H1 (cell line): ENCODE measurements at regions not wholly inside any gene's neighbourhood (a gene's known extent, or its start where the extent isn't known, plus 50 kb on each side); places are given as distances from the start of the nearest gene placed in this dataset.

Source experiments
- CTCF ChIA-PET: fragments of 300-600 bp; sonication (Branson Sonifier 250); formaldehyde crosslinking; loops from one replicate; lab custom pipeline; 2021; ENCODE audit not compliant: partially characterized antibody; lab: Charles Lee
- POLR2A ChIA-PET: fragments of 300-600 bp; sonication (Branson Sonifier 250); formaldehyde crosslinking; loops from one replicate; lab custom pipeline; 2021; ENCODE audit warnings: inconsistent platforms; ENCODE audit not compliant: partially characterized antibody; lab: Charles Lee
- DNase-seq, 2 experiments: peaks; one replicate each; pipeline versions ENCODE4 v3.0.0 to v3.0.0-alpha.2; 2010 to 2022; ENCODE audit warnings: low spot score in 2 of 2, low read depth in 1 of 2, mixed read lengths in 1 of 2
- FAIRE-seq: peaks from 2 replicates; lab custom pipeline; 2011; peaks lifted over from hg19 to GRCh38; lab: Jason Lieb, UNC
- H2AFZ ChIP-seq: 2 replicates; pipeline ENCODE4 v1.8.1; 2012; ENCODE audit warnings: low read length, inconsistent platforms
- H2AK5ac ChIP-seq: 2 replicates; pipeline ENCODE4 v1.6.1; 2013; ENCODE audit warnings: low read depth, low read length
- H2BK120ac ChIP-seq: replicated peaks from 2 replicates; pipeline ENCODE3; 2013; ENCODE audit warnings: low read depth, low read length, inconsistent platforms
- H2BK12ac ChIP-seq: 2 replicates; pipeline ENCODE4 v1.6.1; 2013; ENCODE audit warnings: low read depth, low read length
- H2BK15ac ChIP-seq: 2 replicates; pipeline ENCODE4 v1.6.1; 2013; ENCODE audit warnings: low read length
- H2BK20ac ChIP-seq: 2 replicates; pipeline ENCODE4 v1.6.1; 2013; ENCODE audit warnings: low read length
- H2BK5ac ChIP-seq: 2 replicates; pipeline ENCODE4 v1.6.1; 2013; ENCODE audit warnings: low read depth, low read length
- H3K14ac ChIP-seq: 2 replicates; pipeline ENCODE4 v1.6.1; 2013; ENCODE audit warnings: inconsistent platforms; ENCODE audit not compliant: insufficient read length
- H3K18ac ChIP-seq: 2 replicates; pipeline ENCODE4 v1.6.1; 2013; ENCODE audit warnings: low read length; ENCODE audit errors: extremely low read depth
- H3K23ac ChIP-seq: 2 replicates; pipeline ENCODE4 v1.6.1; 2013; ENCODE audit warnings: inconsistent platforms; ENCODE audit not compliant: insufficient read length
- H3K23me2 ChIP-seq: 2 replicates; pipeline ENCODE4 v1.6.1; 2013; ENCODE audit warnings: low read depth, low read length
- H3K27ac ChIP-seq: 2 replicates; pipeline ENCODE4 v1.6.1; 2011; ENCODE audit warnings: low read depth, low read length, inconsistent platforms
- H3K27me3 ChIP-seq, 4 experiments: replicated peaks in 1 of 4; 1 replicate in 1 of 4; 2 replicates in 3 of 4; pipeline versions ENCODE4 v1.6.1 to v1.8.1; 2011 to 2013; ENCODE audit warnings: low read length in 3 of 4, mild to moderate bottlenecking in 3 of 4, inconsistent platforms in 2 of 4, mixed read lengths in 2 of 4, moderate library complexity in 1 of 4; ENCODE audit not compliant: control insufficient read depth in 3 of 4, insufficient read depth in 3 of 4; ENCODE audit errors: extremely low read depth in 1 of 4
- H3K36me3 ChIP-seq, 4 experiments: 2 replicates each; pipeline versions ENCODE4 v1.6.1 to v1.8.1; 2011 to 2013; ENCODE audit warnings: mild to moderate bottlenecking in 4 of 4, low read length in 3 of 4, moderate library complexity in 2 of 4, control low read depth in 1 of 4, inconsistent platforms in 1 of 4; ENCODE audit not compliant: insufficient read depth in 4 of 4, control insufficient read depth in 2 of 4
- H3K4ac ChIP-seq: replicated peaks from 2 replicates; pipeline ENCODE3; 2013; ENCODE audit warnings: low read length, low read depth, mixed read lengths, inconsistent platforms; ENCODE audit not compliant: insufficient read length
- H3K4me1 ChIP-seq, 4 experiments: replicated peaks in 1 of 4; 1 replicate in 1 of 4; 2 replicates in 3 of 4; pipeline versions ENCODE4 v1.6.1 to v1.8.1; 2011 to 2013; ENCODE audit warnings: low read length in 3 of 4, inconsistent platforms in 2 of 4, mixed read lengths in 1 of 4; ENCODE audit not compliant: insufficient read depth in 4 of 4, control insufficient read depth in 3 of 4
- H3K4me2 ChIP-seq, 2 experiments: 2 replicates each; pipeline versions ENCODE4 v1.6.1 to v1.8.1; 2011 to 2013; ENCODE audit warnings: low read depth in 2 of 2, low read length in 2 of 2, control low read depth in 1 of 2, inconsistent platforms in 1 of 2, mild to moderate bottlenecking in 1 of 2; ENCODE audit not compliant: insufficient read depth in 1 of 2
- H3K4me3 ChIP-seq, 4 experiments: fragments of 200-600, 300-600 bp in 1 of 4; sonication (generic), shearing (Covaris generic), sonication (Bioruptor Twin) in 1 of 4; 2 replicates each; pipeline versions ENCODE4 v1.5.1 to v1.8.1; 2011 to 2016; ENCODE audit warnings: low read length in 4 of 4, low read depth in 3 of 4, control low read depth in 2 of 4, inconsistent platforms in 2 of 4, mild to moderate bottlenecking in 2 of 4, mixed read lengths in 1 of 4, moderate library complexity in 1 of 4; ENCODE audit not compliant: insufficient read depth in 2 of 4; ENCODE audit errors: extremely low read depth in 1 of 4
- H3K56ac ChIP-seq: replicated peaks from 2 replicates; pipeline ENCODE3; 2013; ENCODE audit warnings: low read depth, mild to moderate bottlenecking, mixed read lengths, low read length, inconsistent platforms; ENCODE audit not compliant: insufficient read length
- H3K79me1 ChIP-seq: 2 replicates; pipeline ENCODE4 v1.6.1; 2013; ENCODE audit warnings: low read depth, low read length, control low read depth
- H3K79me2 ChIP-seq, 2 experiments: 2 replicates each; pipeline versions ENCODE4 v1.6.1 to v1.8.1; 2012 to 2013; ENCODE audit warnings: low read length in 2 of 2, mild to moderate bottlenecking in 2 of 2, inconsistent platforms in 1 of 2; ENCODE audit not compliant: insufficient read depth in 2 of 2, control insufficient read depth in 1 of 2
- H3K9ac ChIP-seq, 4 experiments: replicated peaks in 1 of 4; 1 replicate in 1 of 4; 2 replicates in 3 of 4; pipeline versions ENCODE4 v1.6.1 to v1.8.1; 2011 to 2013; ENCODE audit warnings: low read depth in 3 of 4, low read length in 3 of 4, control low read depth in 2 of 4, mild to moderate bottlenecking in 2 of 4, moderate library complexity in 2 of 4, inconsistent platforms in 1 of 4; ENCODE audit errors: extremely low read depth in 1 of 4
- H3K9me3 ChIP-seq, 2 experiments: 2 replicates each; pipeline versions ENCODE4 v1.6.1 to v1.8.1; 2012 to 2013; ENCODE audit warnings: mild to moderate bottlenecking in 2 of 2, moderate library complexity in 2 of 2, control low read depth in 1 of 2, inconsistent platforms in 1 of 2, low read depth in 1 of 2, low read length in 1 of 2, mixed read lengths in 1 of 2; ENCODE audit not compliant: insufficient read depth in 2 of 2
- H4K20me1 ChIP-seq, 2 experiments: replicated peaks in 1 of 2; 2 replicates each; pipeline versions ENCODE3 to v1.8.1; 2011 to 2013; ENCODE audit warnings: inconsistent platforms in 2 of 2, low read length in 2 of 2, mild to moderate bottlenecking in 1 of 2; ENCODE audit not compliant: insufficient read depth in 2 of 2, control insufficient read depth in 1 of 2
- H4K5ac ChIP-seq: 2 replicates; pipeline ENCODE4 v1.6.1; 2013; ENCODE audit warnings: low read length, low read depth, mixed read lengths, inconsistent platforms; ENCODE audit not compliant: insufficient read length
- H4K8ac ChIP-seq: 2 replicates; pipeline ENCODE4 v1.8.0; 2013; ENCODE audit warnings: mild to moderate bottlenecking, moderate library complexity, low read length, inconsistent platforms; ENCODE audit not compliant: insufficient read depth; ENCODE audit errors: extremely low read depth
- H4K91ac ChIP-seq: replicated peaks from 2 replicates; pipeline ENCODE3; 2013; ENCODE audit warnings: low read length, mixed read lengths, inconsistent platforms; ENCODE audit not compliant: insufficient read length
- CTBP2 ChIP-seq: IDR thresholded peaks from 2 replicates; pipeline ENCODE4 v1.7.0; 2011; ENCODE audit warnings: borderline replicate concordance, mild to moderate bottlenecking, moderate library complexity, mixed read lengths, low read length; ENCODE audit not compliant: insufficient read depth, insufficient read length
- EGR1 ChIP-seq: IDR thresholded peaks from 2 replicates; pipeline ENCODE4 v1.6.1; 2011; ENCODE audit warnings: low read depth, low read length, borderline replicate concordance
- POU5F1 ChIP-seq: IDR thresholded peaks from 2 replicates; pipeline ENCODE4 v1.6.1; 2011; ENCODE audit warnings: low read depth, mild to moderate bottlenecking, low read length, moderate library complexity
- RAD21 ChIP-seq, 2 experiments: IDR thresholded peaks in 1 of 2; conservative IDR thresholded peaks in 1 of 2; 2 replicates each; pipeline ENCODE4 v1.6.1; 2011; ENCODE audit warnings: low read depth in 2 of 2, low read length in 2 of 2, improper control_type of control experiment in 1 of 2, inconsistent platforms in 1 of 2, mild to moderate bottlenecking in 1 of 2, moderate library complexity in 1 of 2
- SAP30 ChIP-seq: fragments of 300-600 bp; sonication (generic); IDR thresholded peaks from 2 replicates; pipeline ENCODE4 v1.7.1; 2012; ENCODE audit warnings: low read length, moderate library complexity, mild to moderate bottlenecking, inconsistent platforms; ENCODE audit not compliant: insufficient read depth, insufficient replicate concordance
- WGBS, 2 experiments: shearing (Covaris generic) in 1 of 2; methylation state at CpG; one replicate each; pipeline versions ENCODE4 v1.1.6 to v1.1.7; 2013 to 2015; ENCODE audit warnings: low lambda C conversion rate in 2 of 2, mixed read lengths in 2 of 2, inconsistent platforms in 1 of 2, low coverage in 1 of 2, missing lambda C conversion rate in 1 of 2; ENCODE audit not compliant: insufficient replicate concordance in 2 of 2, insufficient coverage in 1 of 2, insufficient read length in 1 of 2; ENCODE audit errors: extremely low coverage in 1 of 2, missing lambda C conversion rate in 1 of 2; 5-methylcytosine and 5-hydroxymethylcytosine counted together
- TF ChIP-seq, protein P1 (sequence below): IDR thresholded peaks from 2 replicates; pipeline ENCODE4 v1.6.1; 2012; ENCODE audit warnings: inconsistent platforms
- TF ChIP-seq, protein P2 (sequence below): IDR thresholded peaks from 2 replicates; pipeline ENCODE4 v1.6.1; 2011; ENCODE audit warnings: low read length, improper control_type of control experiment

- H3K14ac ChIP-seq = no peak overlapping the region
- H2AK5ac ChIP-seq = no peak overlapping the region
- CTCF ChIA-PET = interaction anchor here (2.2 to 2.9 kb wide), 2 partner anchors 11 to 12 kb away, joined by 10 to 24 read pairs; no protein-coding TSS in a partner anchor
- H2BK120ac ChIP-seq = no peak overlapping the region
- FAIRE-seq (no peak), DNase-seq (no peak)
- no peak overlapping the region for H3K4me2 ChIP-seq
- H2AFZ ChIP-seq = no peak overlapping the region
- H3K9me3 ChIP-seq = no peaks in the 10 kb centered on the region
- no peaks in the 10 kb centered on the region for H3K27me3 ChIP-seq
- no peak overlapping the region for H3K18ac ChIP-seq
- TF ChIP-seq, protein P1, sequence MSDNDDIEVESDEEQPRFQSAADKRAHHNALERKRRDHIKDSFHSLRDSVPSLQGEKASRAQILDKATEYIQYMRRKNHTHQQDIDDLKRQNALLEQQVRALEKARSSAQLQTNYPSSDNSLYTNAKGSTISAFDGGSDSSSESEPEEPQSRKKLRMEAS = no peak
- TF ChIP-seq CTBP2 (no peak), RAD21 (IDR thresholded peaks at IDR 0.05 in 1 of 2, conservative IDR thresholded peaks at IDR 0.05 in 1 of 2; ENCODE audit: low read depth in 2 of 2, low read length in 2 of 2) (no peak), SAP30 (no peak), POU5F1 (no peak), EGR1 (no peak)
- TF ChIP-seq, protein P2, sequence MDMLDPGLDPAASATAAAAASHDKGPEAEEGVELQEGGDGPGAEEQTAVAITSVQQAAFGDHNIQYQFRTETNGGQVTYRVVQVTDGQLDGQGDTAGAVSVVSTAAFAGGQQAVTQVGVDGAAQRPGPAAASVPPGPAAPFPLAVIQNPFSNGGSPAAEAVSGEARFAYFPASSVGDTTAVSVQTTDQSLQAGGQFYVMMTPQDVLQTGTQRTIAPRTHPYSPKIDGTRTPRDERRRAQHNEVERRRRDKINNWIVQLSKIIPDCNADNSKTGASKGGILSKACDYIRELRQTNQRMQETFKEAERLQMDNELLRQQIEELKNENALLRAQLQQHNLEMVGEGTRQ = no peak
- H3K79me2 ChIP-seq = no peaks in the 10 kb centered on the region
- WGBS, 2 experiments = 63% methylated on average over 3 of the region's 3 CpGs; no CpG with 5 or more reads in 1 of the 2 experiments
- H3K4ac ChIP-seq = no peak overlapping the region
- no peaks in the 10 kb centered on the region for H4K20me1 ChIP-seq
- no peaks in the 10 kb centered on the region for H3K36me3 ChIP-seq
- no peak overlapping the region for H2BK20ac ChIP-seq
- POLR2A ChIA-PET = interaction anchor here (3.0 kb wide), 1 partner anchor 17 kb away, joined by 16 read pairs; no protein-coding TSS in a partner anchor
- no peaks in the 10 kb centered on the region for H3K23me2 ChIP-seq
- H2BK12ac ChIP-seq = no peak overlapping the region
- H4K8ac ChIP-seq = no peak overlapping the region
- no peak overlapping the region for H2BK5ac ChIP-seq
- no peak overlapping the region for H3K56ac ChIP-seq
- no peak overlapping the region for H3K27ac ChIP-seq
- no peak overlapping the region for H3K23ac ChIP-seq
- no peak overlapping the region for H3K4me3 ChIP-seq
- H4K5ac ChIP-seq = no peak overlapping the region
- H2BK15ac ChIP-seq = no peak overlapping the region
- no peak overlapping the region for H3K9ac ChIP-seq
- no peak overlapping the region for H4K91ac ChIP-seq
- H3K4me1 ChIP-seq = peaks cover 2 to 5% (median 3%) of the 10 kb centered on the region in 4 experiments; a peak in 4 of 7 replicates
- no peaks in the 10 kb centered on the region for H3K79me1 ChIP-seq
Observed at GRCh38 chr13:21310220-21310619, 133.8 kb downstream of the MRPL57 start.
